ENCODE measurements at regions not wholly inside any gene's neighbourhood (a gene's known extent, or its start where the extent isn't known, plus 50 kb on each side); places are given as distances from the start of the nearest gene placed in this dataset.

DNA sequence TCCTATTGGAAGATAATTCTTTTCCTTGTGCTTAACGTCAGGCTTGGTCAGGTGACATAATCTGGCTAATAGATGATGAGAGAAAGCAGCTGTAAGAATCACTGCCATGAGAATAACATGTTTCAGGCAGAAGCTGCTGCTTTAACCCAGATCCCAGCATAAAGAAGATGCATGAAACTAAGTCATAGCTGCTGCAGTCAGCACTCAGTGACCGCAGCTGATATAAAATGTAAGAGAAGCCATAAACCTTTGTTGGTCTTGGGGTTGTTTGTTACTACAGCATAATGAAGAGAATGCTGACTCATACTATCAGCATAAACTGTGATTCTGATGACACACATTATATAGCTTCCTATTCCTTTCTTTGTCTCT lies 274.3 kb upstream of the TRIB2 start:
- Histone ChIP-seq H3K27ac (no peak overlapping the region), H3K4me1 (no peaks in the 10 kb centered on the region), H3K9me3 (no peaks in the 10 kb centered on the region), H3K9ac (ENCODE audit: low read depth in 2 of 2, low read length in 2 of 2) (no peak overlapping the region), H3K27me3 (no peaks in the 10 kb centered on the region), H3K4me3 (no peak overlapping the region), H3K36me3 (no peaks in the 10 kb centered on the region)
- intact Hi-C loops (cut with DNase I) = no loop called here
- DNase-seq = no peak
- TF ChIP-seq, protein P1, sequence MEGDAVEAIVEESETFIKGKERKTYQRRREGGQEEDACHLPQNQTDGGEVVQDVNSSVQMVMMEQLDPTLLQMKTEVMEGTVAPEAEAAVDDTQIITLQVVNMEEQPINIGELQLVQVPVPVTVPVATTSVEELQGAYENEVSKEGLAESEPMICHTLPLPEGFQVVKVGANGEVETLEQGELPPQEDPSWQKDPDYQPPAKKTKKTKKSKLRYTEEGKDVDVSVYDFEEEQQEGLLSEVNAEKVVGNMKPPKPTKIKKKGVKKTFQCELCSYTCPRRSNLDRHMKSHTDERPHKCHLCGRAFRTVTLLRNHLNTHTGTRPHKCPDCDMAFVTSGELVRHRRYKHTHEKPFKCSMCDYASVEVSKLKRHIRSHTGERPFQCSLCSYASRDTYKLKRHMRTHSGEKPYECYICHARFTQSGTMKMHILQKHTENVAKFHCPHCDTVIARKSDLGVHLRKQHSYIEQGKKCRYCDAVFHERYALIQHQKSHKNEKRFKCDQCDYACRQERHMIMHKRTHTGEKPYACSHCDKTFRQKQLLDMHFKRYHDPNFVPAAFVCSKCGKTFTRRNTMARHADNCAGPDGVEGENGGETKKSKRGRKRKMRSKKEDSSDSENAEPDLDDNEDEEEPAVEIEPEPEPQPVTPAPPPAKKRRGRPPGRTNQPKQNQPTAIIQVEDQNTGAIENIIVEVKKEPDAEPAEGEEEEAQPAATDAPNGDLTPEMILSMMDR (IDR thresholded peaks at IDR 0.05) = no peak

- no peak for DNase-seq
- Histone ChIP-seq H3K27ac (no peak overlapping the region), H3K4me3 (no peak overlapping the region), H3K36me3 (no peaks in the 10 kb centered on the region), H3K9ac (ENCODE audit: low read depth in 2 of 2, low read length in 2 of 2) (no peak overlapping the region), H3K27me3 (no peaks in the 10 kb centered on the region), H3K9me3 (no peaks in the 10 kb centered on the region), H3K4me1 (no peaks in the 10 kb centered on the region)
- intact Hi-C loops (cut with DNase I) = no loop called here
- TF ChIP-seq, protein P1 (IDR thresholded peaks at IDR 0.05) = no peak
Observed at GRCh38 chr2:12448846-12449505, 267.8 kb upstream of the TRIB2 start.

- H3K4me3 ChIP-seq = no peak overlapping the region
- H3K9me3 ChIP-seq = no peaks in the 10 kb centered on the region
- no peak overlapping the region for H3K9ac ChIP-seq (ENCODE audit: low read depth in 2 of 2, low read length in 2 of 2)
- H3K36me3 ChIP-seq = no peaks in the 10 kb centered on the region
- H3K27me3 ChIP-seq = no peaks in the 10 kb centered on the region
- H3K4me1 ChIP-seq = peaks cover 3% of the 10 kb centered on the region
- intact Hi-C loops (cut with DNase I) = no loop called here
- DNase-seq = no peak
- no peak overlapping the region for H3K27ac ChIP-seq
- TF ChIP-seq, protein P1 (IDR thresholded peaks at IDR 0.05) = no peak
Observed at GRCh38 chr2:12451726-12452125, 265.0 kb upstream of the TRIB2 start.

DNA sequence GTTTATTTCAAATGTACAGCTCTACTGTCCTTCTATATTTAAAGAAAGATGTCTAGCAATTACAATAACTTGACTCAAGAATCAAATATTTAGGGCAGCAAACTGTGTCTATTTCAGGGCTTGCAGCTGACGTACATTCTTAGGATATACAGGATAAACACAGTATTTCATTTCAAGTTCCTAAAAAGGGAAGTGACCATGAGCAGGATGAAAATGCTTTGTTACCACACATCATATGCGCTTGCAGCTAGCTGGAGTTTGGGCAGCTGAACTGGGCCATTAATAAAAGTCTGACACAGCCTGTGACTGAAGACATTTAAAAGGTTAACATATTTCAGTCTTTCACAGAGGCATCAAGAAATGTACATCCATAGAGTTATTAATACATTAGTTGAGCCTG lies 264.6 kb upstream of the TRIB2 start:
- intact Hi-C loops (cut with DNase I) = no loop called here
- Histone ChIP-seq H3K36me3 (no peaks in the 10 kb centered on the region), H3K27me3 (no peaks in the 10 kb centered on the region), H3K9ac (ENCODE audit: low read depth in 2 of 2, low read length in 2 of 2) (no peak overlapping the region), H3K4me1 (peaks cover 6% of the 10 kb centered on the region), H3K9me3 (no peaks in the 10 kb centered on the region), H3K27ac (no peak overlapping the region), H3K4me3 (no peak overlapping the region)
- TF ChIP-seq, protein P1 (IDR thresholded peaks at IDR 0.05) = no peak
- no peak for DNase-seq

GRCh38 chr2:12453731-12454130 lies 263.0 kb upstream of the TRIB2 start:
- Histone ChIP-seq H3K4me1 (peaks cover 6% of the 10 kb centered on the region), H3K36me3 (no peaks in the 10 kb centered on the region), H3K27ac (no peak overlapping the region), H3K9me3 (no peaks in the 10 kb centered on the region), H3K9ac (ENCODE audit: low read depth in 2 of 2, low read length in 2 of 2) (no peak overlapping the region), H3K27me3 (no peaks in the 10 kb centered on the region), H3K4me3 (no peak overlapping the region)
- intact Hi-C loops (cut with DNase I) = no loop called here
- DNase-seq = no peak
- TF ChIP-seq, protein P1 (IDR thresholded peaks at IDR 0.05) = no peak

Data from colonic mucosa (tissue), 4 donors.